Neutrophil (primary cell): ENCODE measurements at regions not wholly inside any gene's neighbourhood (a gene's known extent, or its start where the extent isn't known, plus 50 kb on each side); places are given as distances from the start of the nearest gene placed in this dataset.

Experiments
- H3K27ac ChIP-seq: fragments of 200-600 bp; sonication (generic); 2 replicates; pipeline ENCODE4 v1.5.1; 2016; ENCODE audit warnings: mild to moderate bottlenecking, moderate library complexity
- H3K27me3 ChIP-seq: fragments of 200-600 bp; sonication (generic); 2 replicates; pipeline ENCODE4 v1.6.0; 2016; ENCODE audit warnings: mild to moderate bottlenecking
- H3K36me3 ChIP-seq: fragments of 200-600 bp; sonication (generic); 2 replicates; pipeline ENCODE4 v1.5.1; 2017
- H3K4me1 ChIP-seq, 2 experiments: fragments of 200-600 bp in 1 of 2; sonication (generic) in 1 of 2; 1 replicate in 1 of 2; 2 replicates in 1 of 2; pipeline versions ENCODE4 v1.5.1 to v1.6.1; 2013 to 2016; ENCODE audit warnings: low read depth in 1 of 2, low read length in 1 of 2, mild to moderate bottlenecking in 1 of 2, moderate library complexity in 1 of 2; ENCODE audit not compliant: control insufficient read depth in 1 of 2, insufficient read depth in 1 of 2
- H3K4me3 ChIP-seq, 2 experiments: fragments of 200-600 bp in 1 of 2; sonication (generic) in 1 of 2; 1 replicate in 1 of 2; 2 replicates in 1 of 2; pipeline ENCODE4 v1.5.1; 2013 to 2016; ENCODE audit warnings: low read depth in 1 of 2, low read length in 1 of 2, mild to moderate bottlenecking in 1 of 2, moderate library complexity in 1 of 2
- H3K9me3 ChIP-seq: fragments of 200-600 bp; sonication (generic); 2 replicates; pipeline ENCODE4 v1.5.1; 2016
- TF ChIP-seq, protein P1 (sequence below): fragments of 200-600 bp; sonication (generic); IDR thresholded peaks from 2 replicates; pipeline ENCODE4 v1.5.1; 2016; ENCODE audit warnings: antibody characterized with exemption

DNA sequence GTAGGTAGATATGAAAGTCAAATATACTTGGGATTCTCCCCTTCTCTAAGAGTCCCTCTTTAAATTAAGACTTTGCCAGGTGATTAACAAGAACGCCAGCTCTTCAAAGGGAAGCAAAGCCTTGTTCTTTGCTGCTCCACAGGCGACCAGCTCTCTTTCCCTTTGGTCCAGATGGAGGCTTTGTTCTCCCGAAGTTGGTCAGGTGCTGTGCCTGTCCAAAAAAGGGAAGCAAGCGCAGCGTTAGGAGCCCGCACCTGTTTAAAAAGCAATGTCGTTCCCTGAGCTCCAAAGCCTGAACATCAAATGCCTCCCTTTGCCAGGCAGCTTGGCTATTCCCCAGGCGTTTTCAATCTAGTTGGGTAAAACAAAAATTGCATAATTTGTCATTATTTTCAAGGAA lies 1913.1 kb upstream of the PIK3C3 start:
- Histone ChIP-seq H3K9me3 (no peaks in the 10 kb centered on the region), H3K36me3 (no peaks in the 10 kb centered on the region), H3K4me1 (no peaks in the 10 kb centered on the region), H3K4me3 (no peak overlapping the region), H3K27ac (no peak overlapping the region), H3K27me3 (no peaks in the 10 kb centered on the region)
- TF ChIP-seq, protein P1, sequence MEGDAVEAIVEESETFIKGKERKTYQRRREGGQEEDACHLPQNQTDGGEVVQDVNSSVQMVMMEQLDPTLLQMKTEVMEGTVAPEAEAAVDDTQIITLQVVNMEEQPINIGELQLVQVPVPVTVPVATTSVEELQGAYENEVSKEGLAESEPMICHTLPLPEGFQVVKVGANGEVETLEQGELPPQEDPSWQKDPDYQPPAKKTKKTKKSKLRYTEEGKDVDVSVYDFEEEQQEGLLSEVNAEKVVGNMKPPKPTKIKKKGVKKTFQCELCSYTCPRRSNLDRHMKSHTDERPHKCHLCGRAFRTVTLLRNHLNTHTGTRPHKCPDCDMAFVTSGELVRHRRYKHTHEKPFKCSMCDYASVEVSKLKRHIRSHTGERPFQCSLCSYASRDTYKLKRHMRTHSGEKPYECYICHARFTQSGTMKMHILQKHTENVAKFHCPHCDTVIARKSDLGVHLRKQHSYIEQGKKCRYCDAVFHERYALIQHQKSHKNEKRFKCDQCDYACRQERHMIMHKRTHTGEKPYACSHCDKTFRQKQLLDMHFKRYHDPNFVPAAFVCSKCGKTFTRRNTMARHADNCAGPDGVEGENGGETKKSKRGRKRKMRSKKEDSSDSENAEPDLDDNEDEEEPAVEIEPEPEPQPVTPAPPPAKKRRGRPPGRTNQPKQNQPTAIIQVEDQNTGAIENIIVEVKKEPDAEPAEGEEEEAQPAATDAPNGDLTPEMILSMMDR, result no peak

DNA sequence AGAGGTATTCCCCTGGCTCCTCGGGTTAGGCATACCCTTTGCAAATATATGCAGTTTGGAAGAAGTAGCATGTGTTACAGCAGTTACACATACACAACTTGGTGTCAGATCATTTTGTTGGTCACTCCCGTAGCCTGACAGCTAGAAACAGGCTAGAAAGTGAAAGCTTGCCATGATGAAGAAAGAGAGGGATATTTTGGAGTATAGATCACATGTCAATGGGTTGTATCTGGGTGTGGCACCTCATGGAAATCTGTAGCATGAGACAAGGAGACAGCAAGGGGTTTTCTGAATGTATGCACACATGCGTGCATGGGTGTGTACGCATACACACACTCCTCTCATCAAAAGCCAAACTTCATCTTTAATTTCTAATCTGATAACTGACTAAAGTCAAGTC lies 1914.5 kb upstream of the PIK3C3 start:
- Histone ChIP-seq H3K4me1 (no peaks in the 10 kb centered on the region), H3K4me3 (no peak overlapping the region), H3K27ac (no peak overlapping the region), H3K9me3 (no peaks in the 10 kb centered on the region), H3K36me3 (no peaks in the 10 kb centered on the region), H3K27me3 (no peaks in the 10 kb centered on the region)
- TF ChIP-seq, protein P1, result no peak

DNA sequence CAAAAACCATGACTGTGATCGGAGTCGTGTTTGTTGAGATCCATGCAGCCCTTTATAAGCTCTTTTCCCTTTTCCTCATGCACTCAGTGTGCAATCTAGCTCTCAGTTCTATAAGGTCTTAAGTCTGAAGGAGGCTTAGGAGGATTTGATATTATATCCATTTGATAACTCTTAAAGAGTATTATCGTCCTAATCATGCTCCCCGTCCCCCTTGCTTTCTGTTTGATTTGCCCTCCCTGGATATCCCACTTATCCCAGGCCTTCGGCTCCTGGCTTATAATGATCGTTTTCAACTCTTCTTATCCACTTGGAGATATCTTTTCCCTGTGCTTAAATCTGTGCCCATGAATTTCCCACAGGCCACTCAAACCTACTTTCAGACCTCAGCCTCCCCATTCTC lies 1917.7 kb upstream of the PIK3C3 start:
- no peak overlapping the region for H3K27ac ChIP-seq
- no peaks in the 10 kb centered on the region for H3K36me3 ChIP-seq
- no peaks in the 10 kb centered on the region for H3K4me1 ChIP-seq
- TF ChIP-seq, protein P1, result no peak
- no peak overlapping the region for H3K4me3 ChIP-seq
- no peaks in the 10 kb centered on the region for H3K27me3 ChIP-seq
- no peaks in the 10 kb centered on the region for H3K9me3 ChIP-seq

DNA sequence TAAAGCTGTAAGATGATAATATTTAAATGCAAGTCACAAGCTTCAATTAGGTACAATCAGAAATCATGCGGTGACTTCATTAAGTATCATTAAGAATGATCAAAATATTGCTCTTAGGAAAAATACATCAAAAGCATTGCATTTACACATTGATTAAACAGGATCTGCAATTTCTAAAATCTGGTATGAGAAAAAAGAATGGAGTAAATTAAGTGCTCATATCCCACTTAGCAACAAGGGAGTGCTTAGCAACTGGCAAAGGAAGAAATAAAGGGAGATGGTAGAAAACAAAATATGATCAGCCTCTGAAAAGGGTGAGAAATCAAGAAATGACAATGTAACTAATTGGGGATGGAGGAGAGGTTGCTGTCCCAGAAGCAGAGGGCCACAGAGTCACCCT lies 1918.2 kb upstream of the PIK3C3 start:
- Histone ChIP-seq H3K27ac (no peak overlapping the region), H3K4me3 (no peak overlapping the region), H3K27me3 (no peaks in the 10 kb centered on the region), H3K4me1 (no peaks in the 10 kb centered on the region), H3K36me3 (no peaks in the 10 kb centered on the region), H3K9me3 (no peaks in the 10 kb centered on the region)
- TF ChIP-seq, protein P1, result no peak

DNA sequence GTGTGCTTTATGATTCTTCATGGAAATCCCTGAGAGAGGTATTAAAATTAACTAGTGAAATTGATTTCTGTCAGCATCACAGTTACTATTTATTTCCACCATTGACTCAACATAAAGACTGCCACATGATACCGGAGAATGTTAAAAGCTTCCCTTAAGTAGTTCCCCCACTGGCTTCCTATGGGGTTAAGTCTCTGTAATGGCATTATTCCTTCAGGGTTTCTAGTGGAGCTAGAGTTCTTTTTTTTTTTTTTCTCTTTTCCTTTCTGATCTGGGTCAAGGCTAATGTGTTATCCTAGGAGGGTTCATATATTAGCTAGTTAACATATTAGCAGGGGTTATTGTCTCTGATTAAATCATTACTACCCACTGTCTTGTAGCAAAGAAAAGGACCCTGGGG lies 1919.1 kb upstream of the PIK3C3 start:
- no peaks in the 10 kb centered on the region for H3K4me1 ChIP-seq
- H3K36me3 ChIP-seq, result no peaks in the 10 kb centered on the region
- no peaks in the 10 kb centered on the region for H3K9me3 ChIP-seq
- H3K27ac ChIP-seq, result no peak overlapping the region
- H3K4me3 ChIP-seq, result no peak overlapping the region
- no peaks in the 10 kb centered on the region for H3K27me3 ChIP-seq
- TF ChIP-seq, protein P1, result no peak

DNA sequence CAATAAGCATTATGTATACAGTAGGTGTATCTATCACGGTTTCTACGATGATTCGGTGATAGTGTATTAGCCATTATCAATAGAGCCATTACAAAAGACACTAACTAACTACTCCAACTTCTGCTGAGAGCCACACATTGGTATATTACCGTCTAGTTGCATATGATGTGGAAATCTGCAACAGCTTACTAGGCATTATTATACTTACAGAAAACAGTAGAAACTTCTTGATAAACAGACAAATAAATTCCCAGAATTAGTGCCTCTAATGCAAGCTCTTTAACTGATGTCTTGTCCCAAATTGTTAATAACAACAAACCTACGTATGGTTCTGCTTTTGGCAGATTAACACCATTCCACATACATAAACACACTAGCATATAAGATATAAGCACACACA lies 1923.0 kb upstream of the PIK3C3 start:
- no peaks in the 10 kb centered on the region for H3K4me1 ChIP-seq
- TF ChIP-seq, protein P1, result no peak
- H3K9me3 ChIP-seq, result no peaks in the 10 kb centered on the region
- no peak overlapping the region for H3K27ac ChIP-seq
- no peak overlapping the region for H3K4me3 ChIP-seq
- no peaks in the 10 kb centered on the region for H3K36me3 ChIP-seq
- no peaks in the 10 kb centered on the region for H3K27me3 ChIP-seq
